GM19351 (cell line): ENCODE measurements at regions not wholly inside any gene's neighbourhood (a gene's known extent, or its start where the extent isn't known, plus 50 kb on each side); places are given as distances from the start of the nearest gene placed in this dataset.
"Not testable (repeated sequence)": the region's sequence is repeated elsewhere in the genome, so short reads cannot be mapped to it uniquely, and the experiment has no call there.

ENCODE experiments used
- ATAC-seq: cut with Tn5 transposase; IDR thresholded peaks from one replicate; pipeline ENCODE4 v1.9.1; 2021; ENCODE audit warnings: mild to moderate bottlenecking, moderate library complexity; ENCODE audit not compliant: unreplicated experiment

DNA sequence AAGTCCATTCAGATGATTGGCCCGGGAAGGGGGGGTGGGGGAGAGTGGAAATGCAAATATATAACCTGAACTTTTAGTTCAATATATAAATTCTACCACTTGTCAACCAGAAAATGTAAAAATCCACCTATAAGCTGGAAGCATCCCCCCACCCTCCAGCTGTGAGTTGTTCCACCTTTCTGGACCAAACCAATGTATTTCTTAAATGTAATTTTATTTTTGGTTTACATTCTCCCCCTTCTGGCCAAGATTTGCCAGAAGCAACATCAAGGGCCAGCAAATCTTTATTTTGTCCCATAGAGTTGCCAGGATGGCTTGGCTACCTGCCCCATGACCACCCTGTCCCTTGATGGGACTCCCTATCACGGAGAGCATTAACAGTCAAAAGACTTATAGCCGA is 545.7 kb downstream of the TBL1XR1 start:
- ATAC-seq = no peak

DNA sequence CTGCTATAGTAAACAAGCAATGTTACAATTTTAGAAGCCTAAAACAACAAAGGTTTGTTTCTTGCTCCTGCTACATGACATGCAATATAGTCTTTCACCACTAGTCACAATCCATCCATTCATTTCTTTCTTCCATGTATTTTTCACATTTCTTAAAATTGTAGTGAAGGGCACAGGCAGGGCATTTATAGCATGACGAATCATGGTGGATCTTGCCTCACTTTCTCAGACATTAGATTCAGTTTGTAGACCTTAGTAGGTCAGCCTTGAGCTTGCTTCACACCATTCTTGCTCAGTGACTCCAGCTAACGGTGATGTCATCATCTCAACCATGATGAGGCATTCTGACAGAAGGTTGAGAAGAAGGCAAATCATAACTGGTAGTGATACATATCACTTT is 546.8 kb downstream of the TBL1XR1 start:
- ATAC-seq = peak; percentile 47

DNA sequence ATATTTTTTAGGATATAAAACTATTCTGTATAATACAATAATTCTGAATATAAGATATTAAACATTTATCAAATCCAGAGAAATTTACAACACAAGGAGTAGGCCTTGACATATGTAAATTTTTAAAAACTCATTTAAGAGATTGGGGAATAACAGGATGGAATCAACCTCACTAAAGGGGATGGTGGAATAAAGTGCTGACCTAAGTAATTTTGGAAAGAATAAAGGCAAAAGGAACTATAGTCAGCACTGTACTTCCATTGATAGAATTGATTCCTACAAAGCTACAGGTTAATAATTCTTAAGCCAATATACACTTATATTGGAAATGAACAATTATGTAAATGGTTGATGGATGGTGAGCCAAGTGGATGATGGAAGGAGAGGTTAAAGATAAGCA is 549.3 kb downstream of the TBL1XR1 start:
- no peak for ATAC-seq

DNA sequence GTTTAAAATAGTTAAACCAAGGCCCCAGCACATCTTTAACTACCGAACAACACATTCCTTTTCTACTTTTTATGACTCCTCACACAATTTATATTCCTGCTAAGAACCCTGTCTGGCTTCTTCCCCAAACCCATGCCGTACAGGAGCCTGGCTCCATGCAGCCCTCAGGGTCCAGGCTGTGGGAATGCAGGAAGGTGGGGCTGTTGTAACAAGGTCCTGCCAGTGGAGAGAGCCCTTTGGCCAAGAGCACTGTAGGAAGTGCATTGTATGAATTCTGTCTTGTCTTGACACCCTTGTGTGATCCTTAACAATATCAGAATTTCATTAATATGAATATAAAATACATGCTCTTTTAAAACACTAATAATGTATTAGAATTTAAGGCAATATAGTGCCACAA is 563.8 kb downstream of the TBL1XR1 start:
- ATAC-seq = no peak

DNA sequence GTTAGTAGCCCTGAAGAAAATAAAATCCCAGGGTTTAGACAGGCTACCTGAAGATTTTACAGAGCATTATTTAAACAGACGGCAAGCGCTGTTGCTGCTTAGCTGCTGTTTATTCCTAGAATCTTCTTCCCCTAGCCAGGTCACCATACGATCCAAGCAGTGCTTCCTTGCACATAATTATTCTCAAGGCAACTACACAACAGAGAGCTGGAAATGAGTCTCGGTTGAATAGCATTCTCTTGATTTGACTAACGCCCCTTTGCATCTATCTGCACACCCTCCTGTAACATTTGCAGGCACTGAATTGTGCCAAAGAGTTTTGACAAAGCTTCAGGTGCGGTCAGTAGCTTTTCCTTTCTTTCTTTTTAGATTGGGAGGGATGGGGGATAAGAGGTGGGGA is 564.4 kb downstream of the TBL1XR1 start:
- no peak for ATAC-seq

DNA sequence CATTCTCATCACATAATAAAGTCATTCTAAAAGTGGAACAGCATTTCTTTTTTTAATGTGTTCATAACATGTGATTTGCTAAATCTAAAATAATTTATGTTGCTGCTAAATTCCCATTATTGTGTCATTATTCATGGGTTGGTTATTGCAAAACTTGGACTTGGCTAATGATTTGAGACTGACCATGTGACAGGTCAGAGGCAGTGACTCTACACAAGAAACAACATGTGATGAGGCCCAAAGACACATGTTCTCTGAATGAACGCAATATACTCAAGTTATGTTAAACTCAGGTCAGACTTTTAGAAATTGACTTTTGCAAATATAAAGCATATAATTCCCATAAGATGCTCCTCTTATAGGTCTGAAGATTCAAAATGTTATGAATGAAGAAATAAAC is 566.1 kb downstream of the TBL1XR1 start:
- no peak for ATAC-seq

DNA sequence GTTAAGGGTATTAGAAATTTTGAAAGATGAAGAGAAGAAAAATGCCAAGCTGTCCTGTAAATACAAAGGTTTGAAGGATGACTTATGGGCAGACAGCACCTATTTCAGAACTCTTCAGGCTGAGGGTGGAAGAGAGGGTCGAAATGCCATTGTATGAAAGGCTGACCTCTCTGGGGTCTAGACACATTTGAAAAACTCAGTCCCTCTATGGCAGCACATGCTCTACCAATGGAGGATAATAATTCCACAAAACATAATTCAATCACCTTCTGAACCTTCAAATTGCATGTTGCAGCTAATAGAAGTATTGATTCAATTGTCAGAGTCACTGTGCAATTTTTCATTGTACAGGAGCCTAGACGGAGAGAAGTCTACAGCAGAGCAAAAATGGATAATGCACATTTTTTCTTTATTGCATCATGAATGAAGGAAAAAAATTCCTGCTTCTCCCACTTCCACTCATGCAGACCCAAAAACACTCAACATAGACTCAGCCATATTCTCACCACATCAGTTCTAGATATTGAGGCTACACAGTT is 569.1 kb downstream of the TBL1XR1 start:
- no peak for ATAC-seq

DNA sequence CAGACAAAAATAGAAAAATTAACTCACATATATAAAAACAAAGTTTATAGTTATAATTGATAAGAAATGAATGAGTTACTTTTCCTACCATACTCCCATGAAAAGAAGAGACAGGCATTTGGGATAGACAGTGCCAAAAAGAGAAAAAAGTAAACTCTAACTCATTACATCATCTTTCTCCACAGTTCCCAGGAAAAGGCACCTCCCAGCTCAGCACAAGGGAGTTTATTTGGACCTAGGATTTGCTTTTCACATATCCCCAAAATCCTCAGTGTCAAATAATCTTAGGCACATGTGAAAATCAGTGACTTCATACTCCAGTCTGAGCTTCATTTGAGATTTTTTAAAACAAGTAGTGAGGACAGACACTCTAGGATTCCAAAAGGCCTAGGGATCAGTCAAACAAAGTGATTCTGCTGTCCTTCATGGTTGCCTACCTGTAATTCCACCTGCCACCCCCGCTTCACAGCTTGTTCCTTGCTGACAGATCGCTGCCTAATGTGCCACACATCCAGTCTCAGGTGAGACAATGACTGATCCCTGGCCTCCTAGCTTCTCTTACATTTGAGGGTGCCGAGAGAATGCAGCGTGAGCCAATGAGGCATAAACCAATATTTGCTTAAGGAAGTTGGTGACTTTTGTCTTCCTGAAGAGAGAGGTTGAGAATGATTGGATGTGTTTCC is 573.7 kb downstream of the TBL1XR1 start:
- no peak for ATAC-seq

DNA sequence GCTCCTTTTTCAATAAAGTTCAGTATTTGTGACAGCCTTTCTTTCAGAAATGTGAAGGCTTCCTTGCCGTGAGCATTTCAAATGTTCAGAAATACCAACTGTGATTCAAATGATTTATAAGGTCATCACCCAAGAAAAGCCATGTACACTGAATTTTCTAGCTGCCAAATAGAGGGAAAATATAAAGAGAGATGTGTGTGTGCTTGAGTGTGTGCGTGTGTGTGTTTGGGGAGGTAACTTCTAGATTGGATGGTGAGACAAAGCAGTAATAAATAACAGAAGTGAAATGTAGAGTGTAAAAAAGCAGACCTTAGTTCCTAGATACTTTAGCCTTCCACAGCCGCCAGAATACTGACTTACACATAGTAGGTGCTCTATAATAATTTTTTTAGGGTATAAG is 577.4 kb downstream of the TBL1XR1 start:
- ATAC-seq = no peak

DNA sequence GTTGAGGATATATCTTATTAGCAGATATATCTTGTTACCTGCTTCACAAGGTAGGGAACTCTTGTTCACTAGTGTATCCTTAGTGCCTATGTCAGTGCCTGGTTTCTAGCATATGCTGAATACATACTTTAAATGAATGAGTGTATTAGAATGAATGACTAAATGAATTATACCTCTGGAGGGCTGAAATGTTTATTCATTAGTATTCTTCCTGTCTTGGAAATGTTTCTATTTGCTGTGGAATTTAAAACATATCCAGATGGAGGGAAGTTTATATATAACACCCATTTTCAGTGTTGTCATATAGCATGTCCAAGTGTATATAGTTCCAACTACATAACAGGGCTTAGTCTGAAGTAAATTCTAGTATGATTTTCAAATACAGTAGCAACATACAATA is 581.5 kb downstream of the TBL1XR1 start:
- no peak for ATAC-seq

- no peak for ATAC-seq
Observed at GRCh38 chr3:176611703-176612102, 585.6 kb downstream of the TBL1XR1 start.

DNA sequence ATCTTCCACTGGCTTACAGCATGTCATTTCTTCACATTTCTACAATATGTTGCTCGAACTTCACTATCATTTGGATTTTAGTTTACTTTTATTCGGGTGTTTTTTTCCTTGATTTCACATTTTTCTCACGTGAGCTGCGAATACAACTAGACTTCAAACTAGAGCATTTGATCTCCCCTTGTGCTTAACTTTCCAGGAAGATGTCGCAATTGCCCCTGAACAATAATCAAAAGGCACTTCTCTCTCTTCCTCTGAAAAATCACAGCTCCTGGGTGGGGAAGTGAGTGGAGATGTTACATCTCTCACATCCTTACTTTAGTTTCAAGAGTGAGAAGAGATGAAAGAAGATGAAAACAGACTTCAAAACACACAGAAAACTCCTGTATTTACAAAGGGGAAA is 587.9 kb downstream of the TBL1XR1 start:
- no peak for ATAC-seq

DNA sequence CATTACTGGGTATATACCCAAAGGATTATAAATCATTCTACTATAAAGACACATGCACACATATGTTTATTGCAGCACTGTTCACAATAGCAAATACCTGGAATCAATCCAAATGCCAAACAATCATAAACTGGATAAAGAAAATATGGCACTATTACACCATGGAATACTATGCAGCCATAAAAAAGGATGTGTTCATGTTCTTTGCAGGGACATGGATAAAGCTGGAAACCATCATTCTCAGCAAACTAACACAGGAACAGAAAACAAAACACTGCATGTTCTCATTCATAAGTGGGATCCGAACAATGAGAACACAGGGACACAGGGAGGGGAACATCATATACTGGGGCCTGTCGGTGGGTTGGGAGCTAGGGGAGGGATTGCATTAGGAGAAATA is 591.7 kb downstream of the TBL1XR1 start:
- ATAC-seq = not testable (repeated sequence)

DNA sequence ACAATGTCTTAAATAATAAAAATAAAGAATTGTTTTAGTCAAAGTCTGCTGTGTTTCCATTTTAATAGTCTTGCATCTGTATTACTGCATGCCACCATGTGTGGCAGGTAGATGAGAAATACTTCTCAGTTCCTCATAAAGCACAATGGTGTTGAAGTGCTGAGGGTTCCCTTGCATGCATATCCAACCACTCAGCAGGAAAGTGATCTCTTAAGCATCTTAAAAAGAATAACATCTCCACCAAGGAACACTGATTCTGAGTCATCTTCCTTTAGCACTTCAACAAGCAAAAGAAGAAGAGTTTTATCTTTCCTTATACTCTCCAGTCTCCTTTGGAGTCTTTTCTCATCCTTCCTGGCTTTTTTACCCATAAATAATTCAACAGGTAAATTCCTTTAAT is 602.0 kb downstream of the TBL1XR1 start:
- ATAC-seq = no peak

DNA sequence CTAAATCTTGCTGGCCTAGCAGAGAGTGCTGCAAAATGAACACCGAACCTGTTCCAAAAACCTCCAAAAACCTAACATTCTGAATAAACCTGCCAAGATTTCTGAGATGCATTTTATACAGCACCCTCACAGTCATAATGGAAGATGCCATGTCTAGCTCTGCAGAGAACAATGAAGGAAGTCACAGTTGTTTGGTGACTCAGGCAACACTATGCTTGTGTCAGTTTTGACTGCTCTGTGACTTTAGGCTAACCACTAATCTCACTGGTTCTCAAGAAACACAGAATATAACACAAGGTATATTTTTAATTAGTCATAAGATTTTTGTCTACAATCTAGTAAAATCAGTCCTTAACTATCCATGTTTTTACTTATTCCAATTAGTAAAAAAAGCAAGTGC is 606.6 kb downstream of the TBL1XR1 start:
- ATAC-seq = no peak

- no peak for ATAC-seq
Observed at GRCh38 chr3:176587089-176587488, 610.2 kb downstream of the TBL1XR1 start.

GRCh38 chr3:176584413-176585176 is 612.7 kb downstream of the TBL1XR1 start:
- ATAC-seq = no peak

- ATAC-seq = no peak
Observed at GRCh38 chr3:176583956-176584355, 613.3 kb downstream of the TBL1XR1 start.

DNA sequence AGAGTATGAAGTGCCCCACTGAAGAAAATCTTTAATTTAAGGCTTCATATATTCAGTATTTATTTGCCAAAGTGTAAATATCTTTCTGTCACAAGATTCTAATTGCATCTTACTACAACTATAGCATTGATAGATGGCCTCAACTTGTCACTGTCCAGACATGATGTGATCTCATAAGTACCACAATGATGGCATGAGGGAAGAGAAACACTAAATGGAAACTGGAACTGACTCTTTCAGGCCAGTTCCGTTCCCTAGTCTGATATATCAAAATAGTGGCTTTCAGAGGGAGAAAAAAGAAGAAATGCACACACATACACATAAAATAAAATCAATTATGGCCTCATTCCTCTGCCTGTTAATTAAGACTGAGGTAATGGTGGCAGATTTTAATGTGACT is 615.7 kb downstream of the TBL1XR1 start:
- ATAC-seq = no peak

- ATAC-seq = no peak
Observed at GRCh38 chr3:176579711-176580185, 617.5 kb downstream of the TBL1XR1 start.

DNA sequence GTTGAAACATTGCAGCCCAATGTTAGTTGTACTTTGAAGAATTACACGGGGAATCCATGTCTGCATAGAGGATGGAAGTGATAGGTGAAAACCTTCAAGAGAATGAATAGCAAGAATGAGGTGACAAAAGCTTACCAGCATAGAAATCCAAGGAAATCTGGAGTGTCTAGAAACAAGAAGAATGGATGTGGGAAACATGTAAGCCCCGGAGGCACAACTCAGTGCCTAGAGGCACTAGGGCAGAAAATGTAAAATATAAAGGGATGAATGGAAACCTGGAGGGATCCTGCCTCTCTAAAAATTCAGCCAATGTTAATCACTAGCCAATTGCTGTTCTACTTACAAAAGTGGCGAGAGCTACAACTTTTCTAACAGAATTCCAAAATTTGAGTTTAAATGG is 619.0 kb downstream of the TBL1XR1 start:
- ATAC-seq = no peak

DNA sequence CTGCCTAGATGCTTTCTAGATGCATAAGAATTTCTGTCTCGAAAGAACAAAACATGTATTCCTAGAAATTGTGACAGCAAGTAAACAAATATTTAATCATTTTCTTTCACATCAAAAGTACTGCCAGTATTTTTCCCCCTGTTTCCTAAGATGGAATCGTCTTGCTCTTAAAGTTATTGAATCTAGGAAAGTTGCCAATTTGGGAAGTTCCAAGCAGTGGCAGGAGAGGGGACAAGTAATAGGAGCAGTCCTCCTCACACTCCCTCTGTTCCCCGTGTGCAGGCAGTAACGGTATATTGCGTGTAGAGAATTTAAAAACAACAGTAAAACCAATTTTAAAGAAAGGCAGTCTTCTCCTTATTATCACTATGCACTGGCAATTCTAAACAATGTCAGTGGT is 619.8 kb downstream of the TBL1XR1 start:
- ATAC-seq = no peak
